Lower leg skin (tissue), 3 donors: ENCODE measurements at regions not wholly inside any gene's neighbourhood (a gene's known extent, or its start where the extent isn't known, plus 50 kb on each side); places are given as distances from the start of the nearest gene placed in this dataset.

Experiments
- CTCF ChIP-seq, 3 donors: fragments of 450-650 bp; IDR thresholded peaks; one replicate each; pipeline ENCODE4 v1.5.1; 2016; ENCODE audit warnings: antibody characterized with exemption in 3 of 3, mild to moderate bottlenecking in 3 of 3, moderate library complexity in 2 of 3
- POLR2A ChIP-seq, 2 donors: fragments of 450-650 bp; IDR thresholded peaks; one replicate each; pipeline ENCODE4 v1.6.1; 2016 to 2017; ENCODE audit warnings: antibody characterized with exemption in 2 of 2, mild to moderate bottlenecking in 1 of 2, moderate library complexity in 1 of 2

- TF ChIP-seq CTCF (IDR thresholded peaks at IDR 0.05), result no peak
- no peak for TF ChIP-seq POLR2A (IDR thresholded peaks at IDR 0.05)
Observed at GRCh38 chr3:150147776-150148175, 177.1 kb upstream of the PFN2 start.
